WERI-Rb-1 (cell line): ENCODE measurements at regions not wholly inside any gene's neighbourhood (a gene's known extent, or its start where the extent isn't known, plus 50 kb on each side); places are given as distances from the start of the nearest gene placed in this dataset.

Source experiments
- DNase-seq: peaks from one replicate; pipeline ENCODE4 v3.0.0-alpha.2; 2020
- H3K27ac ChIP-seq: fragments of 250-450 bp; sonication (Bioruptor Pico); 2 replicates; pipeline ENCODE4 v1.5.1; 2020; ENCODE audit warnings: mild to moderate bottlenecking, moderate library complexity
- H3K27me3 ChIP-seq: fragments of 250-450 bp; sonication (Bioruptor Pico); 2 replicates; pipeline ENCODE4 v1.5.1; 2021; ENCODE audit warnings: mild to moderate bottlenecking, low read depth, moderate library complexity; ENCODE audit not compliant: insufficient read depth, severe bottlenecking
- H3K36me3 ChIP-seq: fragments of 250-450 bp; sonication (Bioruptor Pico); 2 replicates; pipeline ENCODE4 v1.5.1; 2020; ENCODE audit warnings: mild to moderate bottlenecking, moderate library complexity
- H3K4me3 ChIP-seq: 2 replicates; pipeline ENCODE4 v1.5.1; 2011; ENCODE audit warnings: low read depth, mild to moderate bottlenecking, control low read depth, low read length
- H3K9me3 ChIP-seq: fragments of 250-450 bp; sonication (Bioruptor Pico); 2 replicates; pipeline ENCODE4 v1.5.1; 2021; ENCODE audit warnings: mild to moderate bottlenecking, moderate library complexity; ENCODE audit not compliant: severe bottlenecking
- TF ChIP-seq, protein P1 (sequence below): IDR thresholded peaks from 2 replicates; pipeline ENCODE4 v1.5.1; 2011; ENCODE audit warnings: low read depth, mild to moderate bottlenecking, control low read depth, inconsistent platforms, low read length

DNA sequence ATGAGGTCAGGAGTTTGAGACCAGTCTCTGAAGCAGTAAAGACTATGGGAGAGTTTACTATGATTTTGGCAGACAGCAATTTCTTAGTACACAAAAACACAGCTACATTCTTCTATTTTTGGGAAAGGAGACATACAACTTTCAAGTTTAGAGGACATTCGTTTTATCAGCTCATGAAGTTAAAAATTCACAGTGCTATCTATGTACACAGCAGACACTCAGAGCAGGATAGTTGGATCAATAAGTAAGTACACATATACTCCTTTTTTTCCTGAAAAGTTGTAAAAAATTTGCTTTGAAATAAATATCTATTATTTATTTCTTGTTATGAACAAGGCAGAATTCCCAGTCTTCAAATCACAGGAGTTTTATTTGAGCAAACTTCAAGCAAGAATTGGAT is 159.7 kb downstream of the SERPINI1 start:
- DNase-seq, result no peak
- Histone ChIP-seq H3K27ac (no peak overlapping the region), H3K36me3 (no peaks in the 10 kb centered on the region), H3K9me3 (no peaks in the 10 kb centered on the region), H3K27me3 (no peaks in the 10 kb centered on the region), H3K4me3 (no peak overlapping the region)
- TF ChIP-seq, protein P1, sequence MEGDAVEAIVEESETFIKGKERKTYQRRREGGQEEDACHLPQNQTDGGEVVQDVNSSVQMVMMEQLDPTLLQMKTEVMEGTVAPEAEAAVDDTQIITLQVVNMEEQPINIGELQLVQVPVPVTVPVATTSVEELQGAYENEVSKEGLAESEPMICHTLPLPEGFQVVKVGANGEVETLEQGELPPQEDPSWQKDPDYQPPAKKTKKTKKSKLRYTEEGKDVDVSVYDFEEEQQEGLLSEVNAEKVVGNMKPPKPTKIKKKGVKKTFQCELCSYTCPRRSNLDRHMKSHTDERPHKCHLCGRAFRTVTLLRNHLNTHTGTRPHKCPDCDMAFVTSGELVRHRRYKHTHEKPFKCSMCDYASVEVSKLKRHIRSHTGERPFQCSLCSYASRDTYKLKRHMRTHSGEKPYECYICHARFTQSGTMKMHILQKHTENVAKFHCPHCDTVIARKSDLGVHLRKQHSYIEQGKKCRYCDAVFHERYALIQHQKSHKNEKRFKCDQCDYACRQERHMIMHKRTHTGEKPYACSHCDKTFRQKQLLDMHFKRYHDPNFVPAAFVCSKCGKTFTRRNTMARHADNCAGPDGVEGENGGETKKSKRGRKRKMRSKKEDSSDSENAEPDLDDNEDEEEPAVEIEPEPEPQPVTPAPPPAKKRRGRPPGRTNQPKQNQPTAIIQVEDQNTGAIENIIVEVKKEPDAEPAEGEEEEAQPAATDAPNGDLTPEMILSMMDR, result no peak

DNA sequence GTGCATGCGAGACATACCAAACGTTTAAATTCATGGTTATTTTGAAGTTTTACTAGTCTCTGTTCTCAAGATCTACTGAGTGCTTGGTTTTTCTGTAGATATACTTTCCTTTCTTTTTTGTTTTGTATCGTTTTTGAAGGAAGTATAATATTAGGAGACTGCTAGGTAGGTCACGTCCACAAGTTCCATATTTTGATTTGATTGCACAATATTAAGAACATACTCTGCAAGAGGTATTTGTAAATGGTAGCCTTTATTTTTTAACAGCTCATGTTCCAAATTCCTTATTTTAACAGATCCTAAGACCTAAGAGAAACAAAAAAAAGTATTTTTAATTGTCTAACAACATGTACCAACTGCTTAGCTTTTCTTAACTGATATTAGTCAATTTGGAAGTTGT is 156.7 kb downstream of the SERPINI1 start:
- no peaks in the 10 kb centered on the region for H3K9me3 ChIP-seq
- no peaks in the 10 kb centered on the region for H3K27me3 ChIP-seq
- TF ChIP-seq, protein P1, result no peak
- H3K4me3 ChIP-seq, result no peak overlapping the region
- no peak for DNase-seq
- no peaks in the 10 kb centered on the region for H3K36me3 ChIP-seq
- H3K27ac ChIP-seq, result no peak overlapping the region

DNA sequence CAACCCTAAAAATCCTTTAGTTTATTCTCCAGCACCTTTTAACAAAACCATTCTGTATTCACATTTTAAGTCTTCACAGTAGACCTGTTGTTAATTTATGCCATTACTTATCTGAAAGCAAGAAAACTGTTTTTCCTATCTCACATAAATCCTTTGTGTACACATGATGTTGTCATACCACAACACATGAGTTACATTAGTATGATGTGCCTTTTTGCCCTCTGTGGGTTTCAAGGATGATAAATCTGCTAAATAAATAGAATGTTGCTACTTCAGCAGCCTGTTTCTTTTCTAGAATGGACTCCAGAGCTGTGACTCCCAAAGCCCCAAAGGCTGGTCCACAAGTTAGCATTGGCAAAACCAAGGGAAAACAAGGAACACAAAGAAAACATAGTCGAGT is 151.6 kb downstream of the SERPINI1 start:
- TF ChIP-seq, protein P1, result no peak
- H3K27me3 ChIP-seq, result no peaks in the 10 kb centered on the region
- H3K9me3 ChIP-seq, result no peaks in the 10 kb centered on the region
- DNase-seq, result no peak
- no peak overlapping the region for H3K27ac ChIP-seq
- H3K36me3 ChIP-seq, result no peaks in the 10 kb centered on the region
- H3K4me3 ChIP-seq, result no peak overlapping the region

DNA sequence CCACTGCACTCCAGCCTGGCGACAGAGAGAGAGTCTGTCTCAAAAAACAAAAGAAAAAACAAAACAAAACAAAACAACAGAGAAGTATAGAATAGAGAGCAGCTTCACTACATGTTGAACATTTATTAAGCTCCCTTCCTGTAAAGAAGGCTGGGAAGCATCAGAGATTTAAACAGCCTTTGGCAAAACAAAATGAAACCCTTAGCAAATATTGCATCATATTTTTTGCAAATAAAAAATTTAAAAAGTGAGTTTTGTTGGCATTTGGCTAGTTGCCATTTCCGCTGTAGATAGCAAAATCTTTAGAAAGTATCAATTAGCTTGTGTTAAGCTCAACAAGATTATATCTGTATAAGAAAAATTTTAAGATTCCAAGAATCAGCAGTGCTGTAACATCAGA is 151.2 kb downstream of the SERPINI1 start:
- Histone ChIP-seq H3K27ac (no peak overlapping the region), H3K9me3 (no peaks in the 10 kb centered on the region), H3K27me3 (no peaks in the 10 kb centered on the region), H3K36me3 (no peaks in the 10 kb centered on the region), H3K4me3 (no peak overlapping the region)
- no peak for DNase-seq
- TF ChIP-seq, protein P1, result no peak

DNA sequence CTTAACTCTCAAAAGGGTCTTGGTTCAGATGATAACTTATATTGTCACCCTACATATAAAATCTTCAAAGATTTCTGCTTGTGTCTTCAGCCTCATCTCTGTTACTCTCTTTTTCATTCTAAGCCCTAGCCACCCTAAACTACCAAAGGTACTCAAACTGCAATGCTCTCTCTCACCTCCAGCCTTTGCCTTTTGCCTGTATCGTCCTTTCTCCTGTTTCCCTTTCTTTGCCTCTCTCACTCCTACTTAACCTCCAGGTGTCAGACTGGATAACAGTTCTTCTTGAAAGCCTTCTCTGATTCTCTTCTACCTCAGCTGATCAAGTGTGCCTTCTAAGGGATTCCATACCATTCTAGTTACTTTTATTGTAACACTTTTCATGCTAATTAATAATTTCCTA is 149.8 kb downstream of the SERPINI1 start:
- Histone ChIP-seq H3K9me3 (no peaks in the 10 kb centered on the region), H3K36me3 (no peaks in the 10 kb centered on the region), H3K27ac (no peak overlapping the region), H3K4me3 (no peak overlapping the region), H3K27me3 (no peaks in the 10 kb centered on the region)
- TF ChIP-seq, protein P1, result no peak
- DNase-seq, result no peak

DNA sequence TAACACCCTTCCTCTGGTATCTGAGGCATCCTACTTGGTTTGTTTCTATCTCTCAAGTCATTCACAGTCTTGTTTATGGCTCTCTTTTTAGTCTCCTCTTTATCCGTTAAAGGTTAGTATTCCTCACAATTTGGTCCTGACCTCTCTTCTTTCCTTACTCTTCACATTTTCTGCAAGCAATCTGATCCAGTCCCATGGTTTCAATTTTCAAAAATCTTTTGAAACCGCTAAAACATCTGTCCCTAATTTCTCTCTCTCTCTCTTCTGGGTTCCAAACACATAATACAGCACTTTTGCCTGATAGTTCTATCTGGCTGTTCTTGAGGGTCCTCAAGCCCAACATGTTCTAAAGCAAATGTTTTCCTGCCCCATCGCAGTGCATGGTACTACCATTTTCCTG is 149.0 kb downstream of the SERPINI1 start:
- H3K36me3 ChIP-seq, result no peaks in the 10 kb centered on the region
- no peaks in the 10 kb centered on the region for H3K9me3 ChIP-seq
- no peak for DNase-seq
- H3K4me3 ChIP-seq, result no peak overlapping the region
- no peaks in the 10 kb centered on the region for H3K27me3 ChIP-seq
- no peak overlapping the region for H3K27ac ChIP-seq
- TF ChIP-seq, protein P1, result no peak
